NCI-H1417 (cell line): ENCODE measurements at regions not wholly inside any gene's neighbourhood (a gene's known extent, or its start where the extent isn't known, plus 50 kb on each side); places are given as distances from the start of the nearest gene placed in this dataset.
A peak's percentile ranks its signal among the peaks of the same experiment; 100 is the strongest.

ENCODE experiments used
- DNase-seq, 3 experiments: peaks; one replicate each; lab custom pipeline; 2025; lab: John Stamatoyannopoulos, UW

- peak in 2 of 3 experiments; percentile 0 to 11 for DNase-seq
Observed at GRCh38 chr3:59698091-59698490, 648.3 kb upstream of the CFAP20DC start.

- DNase-seq = no peak
Observed at GRCh38 chr3:59696783-59697182, 647.0 kb upstream of the CFAP20DC start.

GRCh38 chr3:59695860-59696259 is 646.0 kb upstream of the CFAP20DC start:
- no peak for DNase-seq

- no peak for DNase-seq
Observed at GRCh38 chr3:59692117-59692516, 642.3 kb upstream of the CFAP20DC start.

GRCh38 chr3:59690886-59691285 is 641.1 kb upstream of the CFAP20DC start:
- DNase-seq = no peak

GRCh38 chr3:59688636-59689035 is 638.8 kb upstream of the CFAP20DC start:
- DNase-seq = no peak

- DNase-seq = no peak
Observed at GRCh38 chr3:59685432-59685831, 635.6 kb upstream of the CFAP20DC start.

- no peak for DNase-seq
Observed at GRCh38 chr3:59684766-59685165, 634.9 kb upstream of the CFAP20DC start.

GRCh38 chr3:59680919-59681318 is 631.1 kb upstream of the CFAP20DC start:
- no peak for DNase-seq

- DNase-seq = peak in 2 of 3 experiments; percentile 45 to 66
Observed at GRCh38 chr3:59677747-59678702, 628.2 kb upstream of the CFAP20DC start.

GRCh38 chr3:59675495-59675894 is 625.7 kb upstream of the CFAP20DC start:
- no peak for DNase-seq

GRCh38 chr3:59663076-59663850 is 613.4 kb upstream of the CFAP20DC start:
- DNase-seq = no peak

GRCh38 chr3:59660852-59661625 is 611.2 kb upstream of the CFAP20DC start:
- DNase-seq = peak; percentile 24 to 85 (median 85)

- peak in 1 of 3 experiments; percentile 55 for DNase-seq
Observed at GRCh38 chr3:59660376-59660775, 610.6 kb upstream of the CFAP20DC start.

- no peak for DNase-seq
Observed at GRCh38 chr3:59659755-59660154, 609.9 kb upstream of the CFAP20DC start.

GRCh38 chr3:59658866-59659265 is 609.0 kb upstream of the CFAP20DC start:
- DNase-seq = no peak

- no peak for DNase-seq
Observed at GRCh38 chr3:59658274-59658673, 608.4 kb upstream of the CFAP20DC start.

- no peak for DNase-seq
Observed at GRCh38 chr3:59655418-59656015, 605.7 kb upstream of the CFAP20DC start.

GRCh38 chr3:59654480-59655417 is 604.9 kb upstream of the CFAP20DC start:
- DNase-seq = no peak

- no peak for DNase-seq
Observed at GRCh38 chr3:59654123-59654479, 604.3 kb upstream of the CFAP20DC start.
